ENCODE measurements at regions not wholly inside any gene's neighbourhood (a gene's known extent, or its start where the extent isn't known, plus 50 kb on each side); places are given as distances from the start of the nearest gene placed in this dataset.
"Not testable (repeated sequence)": the region's sequence is repeated elsewhere in the genome, so short reads cannot be mapped to it uniquely, and the experiment has no call there.

- DNase-seq: no peak
These were observed 176.5 kb downstream of the NUFIP1 start for GRCh38 chr13:44812818-44813217.

- DNase-seq: peak; percentile 36
These were observed 179.0 kb downstream of the NUFIP1 start for GRCh38 chr13:44810061-44810840.

- no peak for DNase-seq
These were observed 180.1 kb downstream of the NUFIP1 start for GRCh38 chr13:44809190-44809589.

- no peak for DNase-seq
These were observed 181.1 kb downstream of the NUFIP1 start for GRCh38 chr13:44808185-44808584.

- no peak for DNase-seq
These were observed 181.7 kb downstream of the NUFIP1 start for GRCh38 chr13:44807449-44808034.

GRCh38 chr13:44806826-44807225, 182.4 kb downstream of the NUFIP1 start:
- no peak for DNase-seq

GRCh38 chr13:44805585-44805984, 183.7 kb downstream of the NUFIP1 start:
- DNase-seq: no peak

- DNase-seq: no peak
These were observed 185.9 kb downstream of the NUFIP1 start for GRCh38 chr13:44803390-44803789.

GRCh38 chr13:44802491-44802890, 186.8 kb downstream of the NUFIP1 start:
- peak; percentile 88 for DNase-seq

- DNase-seq: peak; percentile 89
These were observed 187.3 kb downstream of the NUFIP1 start for GRCh38 chr13:44801990-44802389.

GRCh38 chr13:44800626-44801025, 188.6 kb downstream of the NUFIP1 start:
- no peak for DNase-seq

- DNase-seq: no peak
These were observed 191.6 kb downstream of the NUFIP1 start for GRCh38 chr13:44797685-44798084.

- DNase-seq: peak; percentile 53
These were observed 192.4 kb downstream of the NUFIP1 start for GRCh38 chr13:44796597-44797490.

- not testable (repeated sequence) for DNase-seq
These were observed 193.2 kb downstream of the NUFIP1 start for GRCh38 chr13:44796039-44796438.

GRCh38 chr13:44795176-44795575, 194.1 kb downstream of the NUFIP1 start:
- DNase-seq: no peak

GRCh38 chr13:44792096-44792495, 197.2 kb downstream of the NUFIP1 start:
- DNase-seq: peak; percentile 63

GRCh38 chr13:44790289-44790688, 199.0 kb downstream of the NUFIP1 start:
- DNase-seq: no peak

GRCh38 chr13:44787617-44788016, 201.7 kb downstream of the NUFIP1 start:
- no peak for DNase-seq

GRCh38 chr13:44786756-44787155, 202.5 kb downstream of the NUFIP1 start:
- no peak for DNase-seq

- no peak for DNase-seq
These were observed 203.9 kb downstream of the NUFIP1 start for GRCh38 chr13:44785401-44785800.

- DNase-seq: no peak
These were observed 204.6 kb downstream of the NUFIP1 start for GRCh38 chr13:44784708-44785080.

GRCh38 chr13:44783994-44784707, 205.1 kb downstream of the NUFIP1 start:
- no peak for DNase-seq
